ENCODE measurements at regions not wholly inside any gene's neighbourhood (a gene's known extent, or its start where the extent isn't known, plus 50 kb on each side); places are given as distances from the start of the nearest gene placed in this dataset.

DNA sequence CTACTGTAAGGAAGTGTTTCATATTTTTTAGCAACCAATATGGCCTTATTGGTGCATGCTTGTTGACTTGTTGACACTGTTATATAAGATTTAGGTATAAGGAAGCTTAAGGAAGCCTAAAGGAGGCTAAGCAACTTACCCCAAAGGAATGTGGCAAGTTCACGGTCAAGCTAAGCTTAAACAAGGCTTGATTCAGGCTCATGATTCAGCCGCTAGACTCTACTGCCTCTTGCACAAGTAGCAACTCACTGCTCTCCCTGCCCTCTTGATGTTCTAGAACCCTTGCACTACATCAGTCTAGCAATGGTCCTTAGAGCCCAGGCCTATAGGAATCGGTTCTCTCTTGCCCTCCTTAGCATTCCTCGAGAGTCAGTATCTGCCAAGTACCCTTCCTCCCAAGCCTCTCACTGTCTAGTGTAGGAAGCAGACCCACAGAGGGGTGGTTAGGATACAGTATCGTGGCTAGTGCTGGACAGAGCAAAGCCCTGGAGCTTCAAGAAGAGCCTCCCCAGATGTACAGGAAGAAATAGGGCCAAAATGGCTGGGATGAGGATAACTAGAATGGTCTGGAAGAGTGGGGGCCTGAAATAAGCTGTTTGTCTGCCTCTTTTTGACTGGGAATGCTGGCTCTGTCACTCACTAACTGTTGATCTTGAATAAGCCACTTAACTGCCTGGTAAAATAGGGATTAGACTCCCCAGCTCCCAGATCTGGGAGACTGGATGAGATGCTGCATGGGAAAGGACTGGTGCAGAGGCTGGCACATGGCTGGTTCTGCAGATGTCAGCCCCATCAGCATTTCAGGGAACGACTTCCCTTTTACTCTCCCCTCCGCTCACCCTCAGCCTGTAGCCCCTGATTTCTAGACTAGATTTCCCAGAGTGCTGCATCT, 122.2 kb downstream of the NAV1 start:
- DNase-seq: no peak

DNA sequence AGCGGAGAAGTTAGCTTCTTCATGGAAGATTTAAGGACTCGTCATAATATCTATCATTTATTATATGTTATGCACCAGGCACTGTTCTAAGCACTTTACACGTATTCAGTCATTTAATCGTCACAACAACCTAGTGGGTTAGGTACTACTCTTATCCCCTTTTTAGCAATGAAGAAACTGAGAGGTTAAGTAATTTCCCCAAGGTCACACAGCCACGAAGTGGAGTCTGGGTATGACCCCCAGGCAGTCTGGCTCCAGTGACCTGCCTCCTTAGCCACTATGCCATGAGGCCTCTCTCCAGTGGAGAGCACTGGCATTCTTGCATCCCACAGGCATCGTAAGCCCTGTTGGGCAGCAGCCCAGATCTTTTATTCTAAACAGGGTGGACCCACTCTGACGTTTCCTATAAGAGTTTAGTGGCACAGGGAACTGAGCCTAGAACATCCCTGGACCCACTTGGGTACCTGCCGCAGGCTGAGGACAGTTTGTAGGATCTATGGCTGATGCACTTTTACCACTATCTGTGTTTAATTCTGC, 123.0 kb downstream of the NAV1 start:
- DNase-seq: no peak

- DNase-seq: no peak
These were observed 123.7 kb downstream of the NAV1 start for GRCh38 chr1:201662646-201663045.

- DNase-seq: no peak
These were observed 124.7 kb downstream of the NAV1 start for GRCh38 chr1:201663491-201664113.

GRCh38 chr1:201665036-201665435, 126.1 kb downstream of the NAV1 start:
- DNase-seq: no peak

DNA sequence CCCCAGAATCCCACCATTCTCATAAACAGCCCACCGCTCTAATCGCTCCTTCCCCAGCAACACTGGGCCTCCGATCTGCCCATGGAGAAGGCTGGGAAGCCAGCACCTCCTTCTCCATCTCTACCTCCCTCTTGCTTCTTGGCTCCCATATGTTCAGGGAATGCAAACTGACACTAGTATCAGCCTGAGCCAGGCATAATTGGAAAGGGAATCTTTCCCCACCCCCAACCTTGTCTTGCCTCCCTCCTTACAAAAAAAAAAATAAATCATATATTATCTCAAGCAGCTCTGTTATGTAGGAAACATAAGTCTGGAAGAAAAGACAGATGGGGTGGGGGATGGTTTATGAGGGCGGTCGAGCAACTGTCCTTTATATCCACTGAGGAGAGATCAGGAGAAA, 127.2 kb downstream of the NAV1 start:
- no peak for DNase-seq

GRCh38 chr1:201666645-201667044, 127.7 kb downstream of the NAV1 start:
- no peak for DNase-seq

DNA sequence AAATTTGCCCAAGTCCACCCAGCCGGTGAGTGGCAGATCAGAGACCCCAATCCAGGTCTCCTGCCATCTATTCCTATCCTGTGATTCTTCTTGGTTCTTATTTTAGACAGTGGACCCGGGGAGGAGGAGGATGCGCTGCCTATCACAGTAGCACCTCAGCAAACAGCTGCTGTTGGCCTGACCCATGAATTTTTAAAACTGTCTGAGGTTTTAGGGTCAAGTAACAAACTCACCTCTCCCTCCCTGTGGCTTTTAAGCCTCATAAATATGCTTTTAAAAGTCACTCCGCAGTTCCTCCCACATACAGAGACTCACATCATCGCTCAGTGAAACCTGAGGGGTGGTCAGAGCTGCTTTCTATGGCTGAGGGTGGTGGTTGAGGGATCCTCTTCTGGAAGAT, 128.6 kb downstream of the NAV1 start:
- no peak for DNase-seq

DNA sequence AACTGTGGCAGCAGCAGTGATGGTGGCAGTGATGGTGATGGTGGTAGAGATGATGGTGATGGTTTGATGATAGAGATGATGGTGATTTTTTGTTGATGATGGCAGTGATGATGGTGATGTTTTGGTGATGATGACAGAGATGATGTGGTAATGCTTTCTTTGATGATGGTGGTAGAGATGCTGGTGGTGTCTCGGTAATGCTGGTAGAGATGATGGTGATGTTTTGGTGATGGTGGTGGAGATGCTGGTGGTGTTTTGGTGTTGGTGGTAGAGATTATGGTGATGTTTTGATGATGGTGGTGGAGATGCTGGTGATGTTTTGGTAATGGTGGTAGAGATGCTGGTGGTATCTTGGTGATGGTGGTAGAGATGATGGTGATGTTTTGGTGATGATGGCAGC, 131.6 kb downstream of the NAV1 start:
- no peak for DNase-seq

GRCh38 chr1:201672685-201673084, 133.8 kb downstream of the NAV1 start:
- no peak for DNase-seq

DNA sequence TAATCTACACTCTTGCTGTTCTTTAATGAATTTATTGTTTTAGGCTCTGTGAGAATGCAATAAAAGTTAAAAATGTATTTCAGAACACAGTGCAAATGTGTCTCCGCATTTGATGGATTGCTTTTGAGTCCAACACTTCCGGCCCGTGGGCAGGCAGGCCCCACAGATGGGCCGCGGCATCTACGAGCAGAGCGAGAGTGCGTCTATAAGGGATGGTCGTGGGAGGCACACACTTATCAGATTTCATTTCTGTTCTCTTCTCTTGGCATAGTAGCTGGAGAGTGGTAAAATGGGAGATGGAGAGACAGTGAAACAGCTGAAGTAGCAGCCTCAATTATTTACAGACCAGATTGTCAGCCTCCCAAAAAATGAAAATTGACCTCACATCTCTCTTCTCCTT, 134.2 kb downstream of the NAV1 start:
- no peak for DNase-seq

DNA sequence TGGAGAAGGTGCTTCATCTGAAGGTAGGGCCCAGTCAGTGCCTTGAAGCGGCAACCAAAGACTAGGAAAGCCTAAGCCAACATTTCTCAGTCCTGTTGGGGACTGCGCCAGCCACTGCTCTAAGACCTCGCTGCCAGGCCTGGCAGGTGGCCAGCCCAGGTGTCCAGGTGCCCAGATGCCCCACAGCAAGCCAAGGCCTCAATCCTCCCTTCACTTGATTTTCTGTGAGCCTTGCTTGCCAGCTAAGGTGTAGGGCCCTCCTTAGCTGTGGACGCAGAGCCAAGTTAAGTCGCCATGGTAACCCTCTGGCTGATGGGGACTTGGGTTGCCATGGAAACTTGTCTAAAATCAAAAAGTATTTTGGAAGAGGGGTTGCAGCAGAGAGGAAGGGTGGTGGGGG, 135.0 kb downstream of the NAV1 start:
- DNase-seq: no peak

- no peak for DNase-seq
These were observed 136.2 kb downstream of the NAV1 start for GRCh38 chr1:201675143-201675542.

GRCh38 chr1:201676197-201676596, 137.3 kb downstream of the NAV1 start:
- no peak for DNase-seq

DNA sequence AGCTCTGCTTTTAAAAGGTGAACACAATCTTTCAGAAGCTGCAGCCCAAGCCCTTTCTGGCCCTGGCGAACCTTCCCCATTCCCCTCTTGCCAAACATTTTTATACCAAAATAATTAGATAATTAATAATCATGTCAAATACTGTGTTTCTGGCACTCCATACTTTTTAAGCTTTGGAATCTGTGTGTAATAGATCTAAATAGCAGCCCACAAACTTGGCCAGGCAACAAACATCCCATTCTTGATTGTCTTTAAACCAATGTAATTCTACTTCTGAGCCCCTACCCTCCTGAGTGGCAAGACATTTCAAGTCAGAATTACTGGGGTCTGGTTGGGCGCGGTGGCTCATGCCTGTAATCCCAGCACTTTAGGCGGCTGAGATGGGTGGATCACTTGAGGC, 137.7 kb downstream of the NAV1 start:
- no peak for DNase-seq

GRCh38 chr1:201678264-201679101, 139.6 kb downstream of the NAV1 start:
- DNase-seq: no peak

DNA sequence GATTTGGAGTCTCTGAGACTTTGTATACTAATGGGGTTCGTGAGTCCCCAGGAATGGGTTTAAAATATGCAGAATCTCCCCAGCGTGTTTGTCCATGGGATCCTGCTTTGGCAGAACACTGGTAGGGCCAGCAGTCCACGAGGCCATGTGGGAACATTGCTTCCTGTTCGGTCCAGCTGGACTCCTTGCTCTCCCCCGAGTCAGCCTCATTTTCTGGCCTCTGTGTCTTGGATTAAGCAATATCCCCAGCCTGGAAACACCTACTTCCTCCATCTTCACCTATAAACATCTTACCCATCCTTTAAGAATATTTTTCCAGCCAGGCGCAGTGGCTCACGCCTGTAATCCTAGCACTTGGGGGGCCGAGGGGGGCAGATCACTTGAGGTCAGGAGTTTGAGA, 142.4 kb downstream of the NAV1 start:
- no peak for DNase-seq

- DNase-seq: no peak
These were observed 144.0 kb downstream of the NAV1 start for GRCh38 chr1:201682964-201683363.

- DNase-seq: no peak
These were observed 144.5 kb downstream of the NAV1 start for GRCh38 chr1:201683397-201683796.

DNA sequence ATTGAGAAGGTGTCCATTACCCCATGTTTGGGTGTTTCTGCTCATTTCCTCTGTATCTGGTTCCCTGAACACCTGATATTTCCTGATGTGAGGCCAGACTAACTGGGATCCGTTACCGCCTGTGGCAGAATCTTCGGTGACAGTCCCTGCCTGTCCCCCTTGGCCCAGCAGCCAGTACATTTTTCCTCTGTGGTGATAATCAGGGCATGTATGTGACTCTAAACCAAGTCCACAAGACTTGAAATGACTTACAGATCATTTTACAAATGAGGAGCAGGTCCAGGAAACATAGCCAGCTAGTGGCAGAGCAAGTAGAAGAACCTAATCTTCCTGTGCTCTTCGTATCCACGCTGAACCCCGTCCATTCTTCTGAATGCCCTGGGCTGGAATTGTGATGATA, 143.5 kb upstream of the IPO9 start:
- no peak for DNase-seq

GRCh38 chr1:201686714-201687455, 142.1 kb upstream of the IPO9 start:
- no peak for DNase-seq

GRCh38 chr1:201688514-201688913, 140.4 kb upstream of the IPO9 start:
- no peak for DNase-seq

DNA sequence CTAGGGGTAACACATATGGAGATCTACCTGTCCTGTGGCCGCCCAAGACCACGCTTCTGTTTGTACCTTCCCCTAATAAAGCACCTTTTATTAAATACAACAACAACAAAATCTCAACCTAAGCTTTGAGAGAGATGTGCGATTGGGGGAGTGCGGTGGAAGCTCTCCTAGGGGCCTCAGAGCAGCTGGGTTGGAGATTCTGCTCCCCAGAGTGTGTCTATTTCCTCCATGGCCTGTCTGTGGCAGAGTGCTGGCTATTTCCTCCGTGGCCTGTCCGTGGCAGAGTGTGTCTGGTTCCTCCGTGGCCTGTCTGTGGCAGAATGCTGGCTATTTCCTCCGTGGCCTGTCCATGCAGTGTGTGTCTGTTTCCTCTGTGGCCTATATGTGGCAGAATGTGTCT, 139.3 kb upstream of the IPO9 start:
- DNase-seq: no peak
